T-cell (primary cell): ENCODE measurements at regions not wholly inside any gene's neighbourhood (a gene's known extent, or its start where the extent isn't known, plus 50 kb on each side); places are given as distances from the start of the nearest gene placed in this dataset.
"Not testable (repeated sequence)": the region's sequence is repeated elsewhere in the genome, so short reads cannot be mapped to it uniquely, and the experiment has no call there.

ENCODE experiments used
- ATAC-seq, 4 experiments: fragments of 200-7000 bp in 3 of 4; fragments of 150-1000 bp in 1 of 4; cut with Tn5 transposase; replicated peaks in 1 of 4; 1 replicate in 3 of 4; 2 replicates in 1 of 4; pipeline ENCODE4 v1.10.0; 2021; ENCODE audit warnings: moderate library complexity in 3 of 4, mild to moderate bottlenecking in 2 of 4, moderate number of reproducible peaks in 1 of 4
- CTCF ChIA-PET, 2 donors: fragments of 300-600 bp; sonication (Branson Sonifier 250); formaldehyde crosslinking; loops; one replicate each; lab custom pipeline; 2022; ENCODE audit warnings: antibody characterized with exemption in 2 of 2; lab: Charles Lee
- POLR2A ChIA-PET, 2 donors: fragments of 300-600 bp; sonication (Branson Sonifier 250); formaldehyde crosslinking; loops; one replicate each; lab custom pipeline; 2022; ENCODE audit warnings: antibody characterized with exemption in 2 of 2; lab: Charles Lee
- DNase-seq, 35 experiments: peaks; one replicate each; pipeline versions ENCODE4 v3.0.0 to v3.0.0-alpha.2; 2013 to 2023
- H3K27ac ChIP-seq: one replicate; pipeline ENCODE4 v1.5.1; 2013; ENCODE audit warnings: low read length
- H3K27me3 ChIP-seq, 2 experiments: replicated peaks in 1 of 2; 1 replicate in 1 of 2; 2 replicates in 1 of 2; pipeline versions ENCODE4 v1.6.1 to v1.7.0; 2013; ENCODE audit warnings: low read length in 1 of 2, mixed read lengths in 1 of 2; ENCODE audit not compliant: control insufficient read depth in 2 of 2, insufficient read depth in 2 of 2; ENCODE audit errors: extremely low read depth in 1 of 2
- H3K36me3 ChIP-seq, 2 donors: 1 replicate in 1 of 2; 2 replicates in 1 of 2; pipeline versions ENCODE4 v1.6.1 to v1.7.0; 2013; ENCODE audit warnings: low read length in 1 of 2; ENCODE audit not compliant: control insufficient read depth in 2 of 2, insufficient read depth in 1 of 2; ENCODE audit errors: extremely low read depth in 1 of 2
- H3K4me1 ChIP-seq, 2 experiments: 1 replicate in 1 of 2; 2 replicates in 1 of 2; pipeline versions ENCODE4 v1.6.1 to v1.7.0; 2013; ENCODE audit warnings: low read length in 2 of 2, mixed read lengths in 1 of 2; ENCODE audit not compliant: insufficient read depth in 2 of 2, control insufficient read depth in 1 of 2; ENCODE audit errors: extremely low read depth in 1 of 2
- H3K4me3 ChIP-seq, 2 donors: 1 replicate in 1 of 2; 2 replicates in 1 of 2; pipeline versions ENCODE4 v1.5.1 to v1.7.0; 2013; ENCODE audit warnings: mild to moderate bottlenecking in 2 of 2, low read length in 1 of 2, moderate library complexity in 1 of 2; ENCODE audit not compliant: control insufficient read depth in 1 of 2; ENCODE audit errors: extremely low read depth in 1 of 2
- H3K9me3 ChIP-seq: 2 replicates; pipeline ENCODE4 v1.7.0; 2013
- H3K27ac Mint-ChIP-seq, 2 donors: one replicate each; pipeline ENCODE4 v1.8.0; 2020 to 2021; ENCODE audit warnings: mild to moderate bottlenecking in 2 of 2, mixed read lengths in 2 of 2
- H3K27me3 Mint-ChIP-seq, 2 donors: one replicate each; pipeline ENCODE4 v1.8.0; 2021 to 2022; ENCODE audit warnings: mixed read lengths in 2 of 2
- H3K36me3 Mint-ChIP-seq: one replicate; pipeline ENCODE4 v1.8.0; 2021; ENCODE audit warnings: mixed read lengths
- H3K4me1 Mint-ChIP-seq, 3 donors: one replicate each; pipeline ENCODE4 v1.8.0; 2020 to 2022; ENCODE audit warnings: mixed read lengths in 3 of 3, mild to moderate bottlenecking in 1 of 3
- H3K4me3 Mint-ChIP-seq, 3 donors: one replicate each; pipeline ENCODE4 v1.8.0; 2020 to 2022; ENCODE audit warnings: mild to moderate bottlenecking in 3 of 3, mixed read lengths in 3 of 3, moderate library complexity in 3 of 3
- H3K9me3 Mint-ChIP-seq, 3 donors: one replicate each; pipeline ENCODE4 v1.8.0; 2020 to 2022; ENCODE audit warnings: mixed read lengths in 3 of 3
- WGBS: methylation state at CpG from one replicate; pipeline ENCODE4 v1.1.5; 2013; ENCODE audit warnings: missing lambda C conversion rate; ENCODE audit not compliant: insufficient coverage; 5-methylcytosine and 5-hydroxymethylcytosine counted together

DNA sequence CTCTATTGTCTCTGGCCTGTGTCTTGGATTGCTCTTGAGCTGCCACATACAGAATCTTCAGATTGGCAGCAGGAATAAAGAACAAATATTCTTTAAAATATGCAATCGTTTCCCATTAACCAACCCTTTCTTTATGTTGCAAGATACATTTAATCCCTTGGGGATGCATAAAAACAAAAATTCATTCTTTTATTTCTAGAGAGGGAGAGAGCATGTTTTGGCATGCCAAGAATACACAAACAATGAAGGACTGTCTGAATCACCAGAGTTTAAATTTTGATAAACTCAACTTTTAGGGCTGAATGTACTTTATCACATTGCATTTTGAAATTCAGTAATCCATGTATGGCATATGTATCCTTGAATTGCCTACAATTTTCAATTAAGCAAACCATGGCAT is 154.3 kb upstream of the SEMA3D start:
- DNase-seq (no peak), ATAC-seq (no peak)
- Histone ChIP-seq H3K36me3 (no peaks in the 10 kb centered on the region), H3K27me3 (no peaks in the 10 kb centered on the region), H3K27ac (no peak overlapping the region), H3K9me3 (no peaks in the 10 kb centered on the region), H3K4me1 (no peaks in the 10 kb centered on the region), H3K4me3 (no peak overlapping the region)
- WGBS = no CpG with 5 or more reads among the region's 1 CpG
- ChIA-PET POLR2A (no interaction called here), CTCF (no interaction called here)
- no peaks in the 10 kb centered on the region for H3K27me3 Mint-ChIP-seq
- H3K27ac Mint-ChIP-seq = no peak overlapping the region
- H3K4me3 Mint-ChIP-seq = no peak overlapping the region
- no peaks in the 10 kb centered on the region for H3K4me1 Mint-ChIP-seq
- no peaks in the 10 kb centered on the region for H3K36me3 Mint-ChIP-seq
- H3K9me3 Mint-ChIP-seq = peaks cover 5 to 19% (median 8%) of the 10 kb centered on the region in 3 donors

- Histone ChIP-seq H3K4me1 (no peaks in the 10 kb centered on the region), H3K36me3 (no peaks in the 10 kb centered on the region), H3K9me3 (no peaks in the 10 kb centered on the region), H3K27me3 (no peaks in the 10 kb centered on the region), H3K27ac (no peak overlapping the region), H3K4me3 (no peak overlapping the region)
- H3K9me3 Mint-ChIP-seq = peaks cover 5 to 20% (median 8%) of the 10 kb centered on the region in 3 donors
- no peak overlapping the region for H3K4me3 Mint-ChIP-seq
- H3K36me3 Mint-ChIP-seq = no peaks in the 10 kb centered on the region
- H3K27ac Mint-ChIP-seq = no peak overlapping the region
- no peaks in the 10 kb centered on the region for H3K4me1 Mint-ChIP-seq
- no peak for DNase-seq
- no peak for ATAC-seq
- WGBS = no CpG with 5 or more reads among the region's 1 CpG
- ChIA-PET CTCF (no interaction called here), POLR2A (no interaction called here)
- no peaks in the 10 kb centered on the region for H3K27me3 Mint-ChIP-seq
Measured at GRCh38 chr7:85336086-85336485, 149.2 kb upstream of the SEMA3D start.

DNA sequence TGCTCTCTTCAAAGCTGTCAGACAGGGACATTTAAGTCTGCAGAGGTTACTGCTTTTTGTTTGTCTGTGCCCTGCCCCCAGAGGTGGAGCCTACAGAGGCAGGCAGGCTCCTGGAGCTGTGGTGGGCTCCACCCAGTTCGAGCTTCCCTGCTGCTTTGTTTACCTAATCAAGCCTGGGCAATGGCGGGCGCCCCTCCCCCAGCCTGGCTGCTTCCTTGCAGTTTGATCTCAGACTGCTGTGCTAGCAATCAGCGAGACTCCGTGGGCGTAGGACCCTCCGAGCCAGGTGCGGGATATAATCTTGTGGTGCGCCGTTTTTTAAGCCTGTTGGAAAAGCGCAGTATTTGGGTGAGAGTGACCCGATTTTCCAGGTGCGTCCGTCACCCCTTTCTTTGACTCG is 148.3 kb upstream of the SEMA3D start:
- DNase-seq, H3K27ac ChIP-seq, ATAC-seq, H3K9me3 ChIP-seq, H3K36me3 Mint-ChIP-seq, H3K4me1 ChIP-seq, H3K27ac Mint-ChIP-seq, H3K4me3 ChIP-seq, CTCF ChIA-PET, H3K4me1 Mint-ChIP-seq, H3K36me3 ChIP-seq, POLR2A ChIA-PET, H3K27me3 Mint-ChIP-seq, H3K4me3 Mint-ChIP-seq, H3K27me3 ChIP-seq: not testable (repeated sequence)
- WGBS = no CpG with 5 or more reads among the region's 15 CpGs
- peaks cover 5 to 20% (median 6%) of the 10 kb centered on the region in 3 donors for H3K9me3 Mint-ChIP-seq

- no CpG with 5 or more reads among the region's 3 CpGs for WGBS
- no peaks in the 10 kb centered on the region for H3K36me3 Mint-ChIP-seq
- no peaks in the 10 kb centered on the region for H3K9me3 ChIP-seq
- ChIA-PET POLR2A (no interaction called here), CTCF (no interaction called here)
- H3K4me3 Mint-ChIP-seq = no peak overlapping the region
- H3K27ac ChIP-seq = no peak overlapping the region
- no peak overlapping the region for H3K27ac Mint-ChIP-seq
- no peaks in the 10 kb centered on the region for H3K4me1 Mint-ChIP-seq
- ATAC-seq = no peak
- H3K4me1 ChIP-seq = no peaks in the 10 kb centered on the region
- no peaks in the 10 kb centered on the region for H3K36me3 ChIP-seq
- H3K27me3 ChIP-seq = no peaks in the 10 kb centered on the region
- no peak overlapping the region for H3K4me3 ChIP-seq
- no peak for DNase-seq
- H3K27me3 Mint-ChIP-seq = no peaks in the 10 kb centered on the region
- peaks cover 0 to 13% (median 2%) of the 10 kb centered on the region in 3 donors for H3K9me3 Mint-ChIP-seq
Measured at GRCh38 chr7:85328456-85328998, 141.7 kb upstream of the SEMA3D start.

- WGBS = 80% methylated on average over 1 of the region's 4 CpGs
- H3K4me1 Mint-ChIP-seq = no peaks in the 10 kb centered on the region
- H3K27me3 Mint-ChIP-seq = no peaks in the 10 kb centered on the region
- Histone ChIP-seq H3K4me3 (no peak overlapping the region), H3K27me3 (no peaks in the 10 kb centered on the region), H3K36me3 (no peaks in the 10 kb centered on the region), H3K27ac (no peak overlapping the region), H3K4me1 (no peaks in the 10 kb centered on the region), H3K9me3 (no peaks in the 10 kb centered on the region)
- no peak for DNase-seq
- ChIA-PET CTCF (no interaction called here), POLR2A (no interaction called here)
- no peaks in the 10 kb centered on the region for H3K36me3 Mint-ChIP-seq
- H3K4me3 Mint-ChIP-seq = no peak overlapping the region
- no peak overlapping the region for H3K27ac Mint-ChIP-seq
- no peak for ATAC-seq
- H3K9me3 Mint-ChIP-seq = peaks cover 7 to 21% (median 10%) of the 10 kb centered on the region in 3 donors
Measured at GRCh38 chr7:85324145-85324799, 137.4 kb upstream of the SEMA3D start.

DNA sequence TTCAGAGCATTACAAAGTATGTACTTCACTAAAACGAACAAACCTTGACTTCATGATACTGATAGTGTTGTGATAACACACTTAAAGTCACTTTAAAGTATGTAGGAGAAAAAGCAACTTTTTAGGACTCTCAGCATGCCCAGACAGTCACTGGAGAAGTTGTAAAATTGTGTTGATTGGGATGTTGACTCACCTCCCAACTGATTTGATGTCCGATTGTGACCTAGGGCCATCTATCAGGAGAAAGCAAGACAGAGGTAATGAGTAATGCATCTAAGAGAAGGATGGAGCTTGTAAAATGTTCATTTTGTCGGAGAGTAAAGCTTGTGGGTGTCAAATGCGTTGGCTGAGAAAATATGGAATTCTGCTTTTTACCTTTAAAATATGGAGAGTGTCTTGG is 135.4 kb upstream of the SEMA3D start:
- Histone ChIP-seq H3K36me3 (no peaks in the 10 kb centered on the region), H3K27me3 (no peaks in the 10 kb centered on the region), H3K4me3 (no peak overlapping the region), H3K4me1 (no peaks in the 10 kb centered on the region), H3K27ac (no peak overlapping the region), H3K9me3 (no peaks in the 10 kb centered on the region)
- 100% methylated on average over 1 of the region's 4 CpGs for WGBS
- no peak overlapping the region for H3K27ac Mint-ChIP-seq
- H3K27me3 Mint-ChIP-seq = no peaks in the 10 kb centered on the region
- no peaks in the 10 kb centered on the region for H3K36me3 Mint-ChIP-seq
- ChIA-PET POLR2A (no interaction called here), CTCF (no interaction called here)
- DNase-seq (no peak), ATAC-seq (no peak)
- H3K9me3 Mint-ChIP-seq = peaks cover 6 to 25% (median 10%) of the 10 kb centered on the region in 3 donors
- H3K4me3 Mint-ChIP-seq = no peak overlapping the region
- H3K4me1 Mint-ChIP-seq = no peaks in the 10 kb centered on the region
